LNCAP (cell line): ENCODE measurements at regions not wholly inside any gene's neighbourhood (a gene's known extent, or its start where the extent isn't known, plus 50 kb on each side); places are given as distances from the start of the nearest gene placed in this dataset.

ENCODE experiments used
- TF ChIP-seq, protein P1 (sequence below): fragments of 450-650 bp; IDR thresholded peaks from 2 replicates; pipeline ENCODE4 v1.5.1; 2017; ENCODE audit warnings: mild to moderate bottlenecking

GRCh38 chr22:49344656-49345055, 483.0 kb downstream of the BRD1 start:
- TF ChIP-seq, protein P1, sequence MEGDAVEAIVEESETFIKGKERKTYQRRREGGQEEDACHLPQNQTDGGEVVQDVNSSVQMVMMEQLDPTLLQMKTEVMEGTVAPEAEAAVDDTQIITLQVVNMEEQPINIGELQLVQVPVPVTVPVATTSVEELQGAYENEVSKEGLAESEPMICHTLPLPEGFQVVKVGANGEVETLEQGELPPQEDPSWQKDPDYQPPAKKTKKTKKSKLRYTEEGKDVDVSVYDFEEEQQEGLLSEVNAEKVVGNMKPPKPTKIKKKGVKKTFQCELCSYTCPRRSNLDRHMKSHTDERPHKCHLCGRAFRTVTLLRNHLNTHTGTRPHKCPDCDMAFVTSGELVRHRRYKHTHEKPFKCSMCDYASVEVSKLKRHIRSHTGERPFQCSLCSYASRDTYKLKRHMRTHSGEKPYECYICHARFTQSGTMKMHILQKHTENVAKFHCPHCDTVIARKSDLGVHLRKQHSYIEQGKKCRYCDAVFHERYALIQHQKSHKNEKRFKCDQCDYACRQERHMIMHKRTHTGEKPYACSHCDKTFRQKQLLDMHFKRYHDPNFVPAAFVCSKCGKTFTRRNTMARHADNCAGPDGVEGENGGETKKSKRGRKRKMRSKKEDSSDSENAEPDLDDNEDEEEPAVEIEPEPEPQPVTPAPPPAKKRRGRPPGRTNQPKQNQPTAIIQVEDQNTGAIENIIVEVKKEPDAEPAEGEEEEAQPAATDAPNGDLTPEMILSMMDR: no peak

DNA sequence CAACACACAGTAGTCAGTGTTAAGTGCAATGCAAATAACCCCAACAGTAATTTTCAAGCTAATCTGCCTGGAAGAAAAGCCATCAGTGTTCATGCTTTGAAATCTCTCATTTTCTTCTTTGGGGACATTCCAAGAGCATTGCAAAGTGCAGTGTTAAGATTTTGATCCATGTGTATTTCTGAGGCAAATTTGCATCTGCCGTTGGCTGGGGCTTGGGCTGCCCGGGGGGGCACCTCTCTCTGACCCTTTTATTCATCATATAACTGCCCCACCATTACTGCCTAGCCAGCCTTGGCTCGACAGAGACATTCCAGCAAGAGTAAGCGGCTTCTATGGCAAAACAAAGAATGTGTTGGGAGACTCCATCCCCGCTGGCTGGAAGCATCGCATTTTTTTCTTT, 483.5 kb downstream of the BRD1 start:
- TF ChIP-seq, protein P1: no peak

GRCh38 chr22:49340406-49340805, 487.3 kb downstream of the BRD1 start:
- TF ChIP-seq, protein P1: no peak

DNA sequence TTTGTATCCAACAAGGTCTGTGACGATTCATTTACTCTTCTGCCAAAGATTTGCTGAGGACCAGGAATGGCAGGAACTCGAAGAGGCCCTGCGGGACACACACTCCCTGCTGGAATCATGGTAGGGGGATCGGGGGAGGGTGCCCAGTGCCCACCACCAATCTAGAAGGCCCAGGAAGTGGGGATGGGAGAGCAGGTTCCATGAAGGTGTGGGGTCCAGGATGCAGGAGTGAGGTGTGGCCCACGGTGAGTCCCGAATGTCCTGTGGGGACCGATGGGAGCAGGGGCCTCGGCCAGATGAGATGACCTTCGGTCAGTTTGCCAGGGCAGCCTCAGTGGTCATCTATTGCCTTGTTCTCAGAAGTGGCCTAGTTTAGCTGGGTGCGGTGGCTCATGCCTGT, 492.7 kb downstream of the BRD1 start:
- TF ChIP-seq, protein P1: no peak

DNA sequence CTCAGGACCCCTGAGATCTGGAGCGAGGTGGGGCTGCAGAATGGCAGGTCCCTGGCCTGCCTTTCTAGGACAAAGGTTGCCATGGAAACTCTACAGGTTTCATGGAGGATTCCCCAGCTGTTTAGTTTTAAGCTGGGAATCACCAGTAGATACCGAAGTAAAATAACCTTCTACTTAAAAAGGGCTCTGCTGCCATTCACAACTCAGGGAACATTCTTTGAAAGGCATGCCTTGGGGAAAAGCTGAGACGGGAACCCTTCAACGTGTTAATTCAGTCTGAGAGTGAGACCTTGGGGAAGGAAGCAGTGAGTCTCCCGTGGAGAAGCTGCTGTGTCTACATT, 493.3 kb downstream of the BRD1 start:
- TF ChIP-seq, protein P1: no peak

GRCh38 chr22:49333206-49333605, 494.5 kb downstream of the BRD1 start:
- TF ChIP-seq, protein P1: no peak

GRCh38 chr22:49332691-49333090, 495.0 kb downstream of the BRD1 start:
- TF ChIP-seq, protein P1: no peak

DNA sequence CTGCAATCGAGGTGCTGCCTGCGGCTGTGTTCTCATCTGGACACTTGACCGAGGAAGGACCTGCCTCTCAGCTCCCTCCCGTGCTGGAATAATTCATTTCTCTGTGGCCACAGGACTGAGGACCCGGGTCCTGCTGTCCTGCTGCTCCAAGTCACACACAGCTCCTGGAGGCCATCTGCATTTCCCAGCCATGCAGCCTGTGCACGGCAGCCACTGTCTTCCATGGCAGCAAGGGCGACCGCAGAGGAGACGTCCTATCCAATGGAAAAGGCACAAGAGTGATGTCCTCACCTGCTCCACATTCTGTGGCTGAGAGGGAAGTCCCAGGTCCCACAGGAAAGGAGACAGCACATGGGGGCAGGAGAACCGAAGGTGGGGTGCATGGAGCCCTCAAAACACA, 495.8 kb downstream of the BRD1 start:
- TF ChIP-seq, protein P1: no peak
